GM12891 (cell line): ENCODE measurements at regions not wholly inside any gene's neighbourhood (a gene's known extent, or its start where the extent isn't known, plus 50 kb on each side); places are given as distances from the start of the nearest gene placed in this dataset.

Experiments
- POLR2A ChIP-seq: IDR thresholded peaks from 2 replicates; pipeline ENCODE4 v1.6.1; 2011; ENCODE audit warnings: low read depth, low read length, control low read depth
- POLR2AphosphoS5 ChIP-seq: IDR thresholded peaks from 2 replicates; pipeline ENCODE4 v1.6.1; 2011; ENCODE audit warnings: low read depth, low read length, control low read depth

- TF ChIP-seq POLR2AphosphoS5 (no peak), POLR2A (no peak)
Observed at GRCh38 chr13:111475488-111475887, 155.0 kb downstream of the TEX29 start.
